Large intestine (tissue), 3 donors: ENCODE measurements at regions not wholly inside any gene's neighbourhood (a gene's known extent, or its start where the extent isn't known, plus 50 kb on each side); places are given as distances from the start of the nearest gene placed in this dataset.

ENCODE experiments used
- DNase-seq, 2 donors: peaks; one replicate each; pipeline versions ENCODE4 v3.0.0 to v3.0.0-alpha.2; 2013
- H3K27ac ChIP-seq: one replicate; pipeline ENCODE4 v1.5.1; 2013; ENCODE audit warnings: low read length
- H3K27me3 ChIP-seq: 2 replicates; pipeline ENCODE4 v1.6.1; 2013; ENCODE audit warnings: low read length; ENCODE audit not compliant: control insufficient read depth, insufficient read depth
- H3K36me3 ChIP-seq: 2 replicates; pipeline ENCODE4 v1.6.1; 2013; ENCODE audit warnings: low read length; ENCODE audit not compliant: control insufficient read depth, insufficient read depth
- H3K4me1 ChIP-seq: one replicate; pipeline ENCODE4 v1.6.1; 2013; ENCODE audit warnings: low read length; ENCODE audit not compliant: control insufficient read depth, insufficient read depth
- H3K4me3 ChIP-seq: one replicate; pipeline ENCODE4 v1.5.1; 2013; ENCODE audit warnings: low read length
- H3K9me3 ChIP-seq: one replicate; pipeline ENCODE4 v1.6.1; 2013; ENCODE audit warnings: mild to moderate bottlenecking, low read depth, low read length, moderate library complexity; ENCODE audit not compliant: control insufficient read depth
- WGBS: methylation state at CpG from one replicate; pipeline ENCODE4 v1.1.5; 2013; ENCODE audit warnings: low lambda C conversion rate; ENCODE audit not compliant: insufficient coverage; 5-methylcytosine and 5-hydroxymethylcytosine counted together

GRCh38 chr1:79104617-79105016, 98.1 kb upstream of the ADGRL4 start:
- DNase-seq: no peak
- Histone ChIP-seq H3K27me3 (no peaks in the 10 kb centered on the region), H3K9me3 (no peaks in the 10 kb centered on the region), H3K4me3 (no peak overlapping the region), H3K36me3 (no peaks in the 10 kb centered on the region), H3K4me1 (no peaks in the 10 kb centered on the region), H3K27ac (no peak overlapping the region)
- 86% methylated on average over 2 of the region's 3 CpGs for WGBS

- H3K36me3 ChIP-seq: no peaks in the 10 kb centered on the region
- no peak overlapping the region for H3K4me3 ChIP-seq
- 80% methylated on average over 1 of the region's 7 CpGs for WGBS
- H3K9me3 ChIP-seq: no peaks in the 10 kb centered on the region
- no peaks in the 10 kb centered on the region for H3K4me1 ChIP-seq
- no peaks in the 10 kb centered on the region for H3K27me3 ChIP-seq
- no peak for DNase-seq
- no peak overlapping the region for H3K27ac ChIP-seq
These were observed 93.9 kb upstream of the ADGRL4 start for GRCh38 chr1:79100385-79100784.

- Histone ChIP-seq H3K9me3 (no peaks in the 10 kb centered on the region), H3K36me3 (no peaks in the 10 kb centered on the region), H3K4me1 (no peaks in the 10 kb centered on the region), H3K27ac (no peak overlapping the region), H3K27me3 (no peaks in the 10 kb centered on the region), H3K4me3 (no peak overlapping the region)
- DNase-seq: no peak
These were observed 84.5 kb upstream of the ADGRL4 start for GRCh38 chr1:79090985-79091384.

- Histone ChIP-seq H3K4me3 (no peak overlapping the region), H3K27ac (no peak overlapping the region), H3K27me3 (no peaks in the 10 kb centered on the region), H3K36me3 (no peaks in the 10 kb centered on the region), H3K4me1 (no peaks in the 10 kb centered on the region), H3K9me3 (no peaks in the 10 kb centered on the region)
- DNase-seq: no peak
- WGBS: 80% methylated on average over 1 of the region's 2 CpGs
These were observed 83.4 kb upstream of the ADGRL4 start for GRCh38 chr1:79089946-79090345.

- H3K4me1 ChIP-seq: no peaks in the 10 kb centered on the region
- H3K9me3 ChIP-seq: no peaks in the 10 kb centered on the region
- H3K27me3 ChIP-seq: no peaks in the 10 kb centered on the region
- no peak overlapping the region for H3K27ac ChIP-seq
- no peak overlapping the region for H3K4me3 ChIP-seq
- no peak for DNase-seq
- no peaks in the 10 kb centered on the region for H3K36me3 ChIP-seq
- no CpG with 5 or more reads among the region's 2 CpGs for WGBS
These were observed 75.7 kb upstream of the ADGRL4 start for GRCh38 chr1:79082233-79082632.

GRCh38 chr1:79079770-79080169, 73.2 kb upstream of the ADGRL4 start:
- H3K4me3 ChIP-seq: no peak overlapping the region
- no peaks in the 10 kb centered on the region for H3K27me3 ChIP-seq
- DNase-seq: no peak
- no peaks in the 10 kb centered on the region for H3K4me1 ChIP-seq
- no peaks in the 10 kb centered on the region for H3K9me3 ChIP-seq
- no peak overlapping the region for H3K27ac ChIP-seq
- H3K36me3 ChIP-seq: no peaks in the 10 kb centered on the region

- Histone ChIP-seq H3K27ac (no peak overlapping the region), H3K4me3 (no peak overlapping the region), H3K4me1 (no peaks in the 10 kb centered on the region), H3K36me3 (no peaks in the 10 kb centered on the region), H3K9me3 (no peaks in the 10 kb centered on the region), H3K27me3 (no peaks in the 10 kb centered on the region)
- WGBS: no CpG with 5 or more reads among the region's 2 CpGs
- DNase-seq: no peak
These were observed 68.4 kb upstream of the ADGRL4 start for GRCh38 chr1:79074975-79075374.

- DNase-seq: no peak
These were observed 63.3 kb upstream of the ADGRL4 start for GRCh38 chr1:79069828-79070227.

GRCh38 chr1:79059341-79059740, 52.8 kb upstream of the ADGRL4 start:
- no peaks in the 10 kb centered on the region for H3K4me1 ChIP-seq
- H3K27me3 ChIP-seq: no peaks in the 10 kb centered on the region
- no CpG with 5 or more reads among the region's 2 CpGs for WGBS
- H3K4me3 ChIP-seq: no peak overlapping the region
- no peaks in the 10 kb centered on the region for H3K36me3 ChIP-seq
- H3K9me3 ChIP-seq: peaks cover 3% of the 10 kb centered on the region
- DNase-seq: no peak
- no peak overlapping the region for H3K27ac ChIP-seq

More at GRCh38 chr1:79069828-79070227, 63.3 kb upstream of the ADGRL4 start:
- H3K4me3 ChIP-seq: no peak overlapping the region
- no peaks in the 10 kb centered on the region for H3K4me1 ChIP-seq
- H3K9me3 ChIP-seq: no peaks in the 10 kb centered on the region
- no peaks in the 10 kb centered on the region for H3K27me3 ChIP-seq
- no peak overlapping the region for H3K27ac ChIP-seq
- no peaks in the 10 kb centered on the region for H3K36me3 ChIP-seq
- no CpG with 5 or more reads among the region's 3 CpGs for WGBS
